ENCODE measurements at regions not wholly inside any gene's neighbourhood (a gene's known extent, or its start where the extent isn't known, plus 50 kb on each side); places are given as distances from the start of the nearest gene placed in this dataset.

DNA sequence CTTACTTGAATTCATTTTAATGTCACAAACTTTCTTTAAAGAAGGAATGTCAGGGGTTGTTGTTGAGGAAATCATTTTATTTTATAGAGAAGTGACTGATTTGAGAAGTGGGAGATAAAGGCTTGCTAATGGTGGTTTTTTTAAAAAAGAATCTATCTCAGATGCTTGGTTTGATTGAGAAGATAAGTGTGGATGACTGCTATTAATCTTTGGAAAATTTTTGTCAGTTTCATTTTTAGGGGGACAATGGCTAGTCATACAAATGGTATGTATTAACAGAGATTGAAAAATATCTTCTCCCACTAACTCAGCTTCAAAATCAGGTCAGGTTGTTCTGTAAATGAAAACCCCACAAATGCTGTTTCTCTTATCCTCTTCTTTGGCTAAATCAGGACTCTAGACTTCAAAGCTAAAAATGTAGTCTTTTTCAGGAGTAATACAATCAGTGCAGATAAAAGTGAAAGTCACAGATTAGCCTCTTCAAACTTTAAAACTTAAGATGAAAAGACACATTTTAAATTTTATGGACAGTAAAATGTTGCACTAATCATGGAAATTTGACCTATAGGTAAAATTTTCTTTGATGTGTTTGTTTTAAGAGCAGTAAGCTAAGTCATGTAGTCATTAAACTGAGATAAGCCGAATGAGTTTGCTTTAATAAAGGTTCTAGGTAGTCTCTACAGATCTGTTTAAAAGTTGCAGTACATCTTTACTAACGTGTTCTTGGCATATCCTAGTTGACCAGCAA lies 674.2 kb upstream of the VRK2 start:
- H3K36me3 ChIP-seq, result no peaks in the 10 kb centered on the region
- H3K27ac ChIP-seq, result no peak overlapping the region
- intact Hi-C loops (cut with DNase I), result no loop called here
- no peak overlapping the region for H3K4me3 ChIP-seq
- WGBS, 2 donors, result 24 to 55% methylated on average over 2 of the region's 2 CpGs
- no peaks in the 10 kb centered on the region for H3K27me3 ChIP-seq
- no peaks in the 10 kb centered on the region for H3K4me1 ChIP-seq
- TF ChIP-seq POLR2A (IDR thresholded peaks at IDR 0.05), result no peak
- DNase-seq, result no peak
- no peaks in the 10 kb centered on the region for H3K9me3 ChIP-seq

DNA sequence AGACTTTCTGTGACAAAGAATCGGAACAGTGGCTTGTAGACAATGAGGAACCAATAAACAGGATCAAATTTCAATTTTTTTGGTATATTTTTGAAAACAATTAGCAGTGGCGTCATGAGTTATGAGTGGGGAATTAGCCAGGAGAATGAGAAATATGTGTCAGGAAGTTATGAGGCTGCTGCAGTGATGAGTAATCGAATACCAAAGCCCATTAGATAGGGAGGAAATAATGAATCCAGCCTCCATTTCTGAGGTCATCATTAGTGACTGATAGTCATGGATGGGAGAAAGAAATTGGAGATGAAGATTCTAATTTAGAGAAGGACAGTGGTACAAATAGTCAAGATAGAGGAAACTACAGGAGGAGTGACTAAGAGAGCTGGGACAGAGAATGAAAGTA lies 673.1 kb upstream of the VRK2 start:
- Histone ChIP-seq H3K27me3 (no peaks in the 10 kb centered on the region), H3K4me1 (no peaks in the 10 kb centered on the region), H3K27ac (no peak overlapping the region), H3K36me3 (no peaks in the 10 kb centered on the region), H3K4me3 (no peak overlapping the region), H3K9me3 (no peaks in the 10 kb centered on the region)
- WGBS, 2 donors, result 80% methylated on average over 3 of the region's 3 CpGs
- no peak for DNase-seq
- intact Hi-C loops (cut with DNase I), result no loop called here
- TF ChIP-seq, protein P1, sequence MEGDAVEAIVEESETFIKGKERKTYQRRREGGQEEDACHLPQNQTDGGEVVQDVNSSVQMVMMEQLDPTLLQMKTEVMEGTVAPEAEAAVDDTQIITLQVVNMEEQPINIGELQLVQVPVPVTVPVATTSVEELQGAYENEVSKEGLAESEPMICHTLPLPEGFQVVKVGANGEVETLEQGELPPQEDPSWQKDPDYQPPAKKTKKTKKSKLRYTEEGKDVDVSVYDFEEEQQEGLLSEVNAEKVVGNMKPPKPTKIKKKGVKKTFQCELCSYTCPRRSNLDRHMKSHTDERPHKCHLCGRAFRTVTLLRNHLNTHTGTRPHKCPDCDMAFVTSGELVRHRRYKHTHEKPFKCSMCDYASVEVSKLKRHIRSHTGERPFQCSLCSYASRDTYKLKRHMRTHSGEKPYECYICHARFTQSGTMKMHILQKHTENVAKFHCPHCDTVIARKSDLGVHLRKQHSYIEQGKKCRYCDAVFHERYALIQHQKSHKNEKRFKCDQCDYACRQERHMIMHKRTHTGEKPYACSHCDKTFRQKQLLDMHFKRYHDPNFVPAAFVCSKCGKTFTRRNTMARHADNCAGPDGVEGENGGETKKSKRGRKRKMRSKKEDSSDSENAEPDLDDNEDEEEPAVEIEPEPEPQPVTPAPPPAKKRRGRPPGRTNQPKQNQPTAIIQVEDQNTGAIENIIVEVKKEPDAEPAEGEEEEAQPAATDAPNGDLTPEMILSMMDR (IDR thresholded peaks at IDR 0.05), result no peak
- TF ChIP-seq EP300 (IDR thresholded peaks at IDR 0.05) (no peak), POLR2AphosphoS5 (IDR thresholded peaks at IDR 0.05) (no peak), POLR2A (IDR thresholded peaks at IDR 0.05) (no peak)

DNA sequence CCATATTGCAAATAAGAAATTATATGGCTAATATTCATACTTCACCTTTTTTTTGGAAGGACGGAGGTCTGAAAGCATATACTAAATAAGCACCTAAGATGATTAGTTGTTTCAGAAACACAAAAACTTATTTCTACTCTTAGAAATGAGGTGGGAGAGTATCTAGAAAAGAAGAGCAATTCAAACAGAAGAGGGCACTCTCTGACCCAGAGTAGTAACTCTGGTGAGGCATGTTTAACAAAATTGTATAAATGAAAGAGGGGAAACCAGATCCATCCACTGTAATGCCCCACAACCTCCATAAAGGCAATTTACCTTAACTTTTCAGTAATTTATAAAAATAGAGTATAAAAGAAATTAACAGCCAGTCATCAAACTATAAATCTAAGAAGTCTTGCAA lies 669.6 kb upstream of the VRK2 start:
- no peak for DNase-seq
- H3K27me3 ChIP-seq, result no peaks in the 10 kb centered on the region
- no peak for TF ChIP-seq EP300 (IDR thresholded peaks at IDR 0.05)
- no peak for TF ChIP-seq POLR2A (IDR thresholded peaks at IDR 0.05)
- TF ChIP-seq POLR2AphosphoS5 (IDR thresholded peaks at IDR 0.05), result no peak
- TF ChIP-seq, protein P1 (IDR thresholded peaks at IDR 0.05), result no peak
- H3K4me1 ChIP-seq, result no peaks in the 10 kb centered on the region
- intact Hi-C loops (cut with DNase I), result no loop called here
- no peaks in the 10 kb centered on the region for H3K36me3 ChIP-seq
- H3K9me3 ChIP-seq, result peaks cover 0 to 3% (median 0%) of the 10 kb centered on the region in 4 donors
- H3K4me3 ChIP-seq, result no peak overlapping the region
- WGBS, 2 donors, result 38 to 81% methylated on average over 1 of the region's 1 CpG
- no peak overlapping the region for H3K27ac ChIP-seq

DNA sequence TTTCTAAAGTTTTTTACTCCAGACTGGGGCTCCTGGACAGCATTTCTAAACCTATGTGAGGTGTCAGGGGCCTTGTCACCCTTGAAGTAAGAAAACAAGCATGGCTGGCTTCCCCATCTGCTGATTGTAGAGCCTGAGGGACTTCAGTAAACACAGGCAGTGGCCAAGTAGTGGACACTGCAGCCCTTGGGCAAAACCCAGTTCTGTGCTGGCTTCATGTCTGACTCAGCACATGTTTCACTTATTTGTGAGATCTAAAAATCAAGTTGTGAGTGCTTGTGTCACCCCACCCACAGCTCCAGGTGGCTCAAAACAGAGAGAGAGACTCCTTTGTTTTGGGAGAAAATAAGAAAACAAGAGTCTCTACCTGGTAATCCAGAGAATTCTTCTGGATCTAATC lies 660.3 kb upstream of the VRK2 start:
- Histone ChIP-seq H3K9me3 (peaks cover 0 to 6% (median 2%) of the 10 kb centered on the region in 4 donors), H3K36me3 (no peaks in the 10 kb centered on the region), H3K4me1 (no peaks in the 10 kb centered on the region), H3K4me3 (no peak overlapping the region), H3K27ac (no peak overlapping the region), H3K27me3 (no peaks in the 10 kb centered on the region)
- TF ChIP-seq, protein P1 (IDR thresholded peaks at IDR 0.05), result no peak
- TF ChIP-seq POLR2AphosphoS5 (IDR thresholded peaks at IDR 0.05) (no peak), EP300 (IDR thresholded peaks at IDR 0.05) (no peak), POLR2A (IDR thresholded peaks at IDR 0.05) (no peak)
- intact Hi-C loops (cut with DNase I), result no loop called here
- DNase-seq, result no peak

DNA sequence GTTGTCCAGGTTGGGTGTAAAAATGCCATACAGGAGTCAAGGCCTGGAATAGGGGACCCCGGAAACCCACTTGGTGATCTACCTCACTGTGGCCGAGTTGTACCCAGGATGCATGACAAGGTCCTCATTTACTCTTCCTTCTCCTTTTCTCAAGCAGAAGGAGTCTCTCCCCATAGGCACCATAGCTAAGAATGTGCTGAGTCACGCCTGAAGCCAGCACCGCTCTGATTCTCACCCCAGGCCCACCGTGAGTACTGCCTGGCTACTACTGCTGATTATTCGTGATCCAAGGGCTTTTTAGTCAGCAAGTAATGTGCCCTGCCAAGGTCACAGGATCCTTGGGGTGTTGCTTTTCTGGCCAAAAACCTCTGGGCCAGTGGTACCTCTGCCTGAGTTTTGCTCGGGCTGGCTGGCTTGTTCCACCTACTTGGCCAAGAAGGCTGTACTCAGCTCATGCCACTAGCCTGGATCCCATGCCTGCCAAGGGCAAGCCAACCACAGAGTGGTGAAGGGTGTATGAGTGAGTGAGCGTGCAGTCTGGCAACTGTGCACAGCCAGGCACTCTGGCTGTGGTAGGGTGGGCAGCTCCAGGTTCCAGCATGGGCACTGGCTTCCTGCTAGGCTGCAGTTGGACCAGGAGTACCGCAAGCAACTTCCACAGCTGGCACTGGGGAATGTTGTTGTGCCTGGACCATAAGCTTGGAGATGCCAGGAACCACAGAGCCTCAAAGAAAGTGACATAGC lies 650.1 kb upstream of the VRK2 start:
- intact Hi-C loops (cut with DNase I), result loop anchor here (10.0 kb wide), 1 partner anchor 1152 kb away; no protein-coding TSS in a partner anchor
- H3K36me3 ChIP-seq, result no peaks in the 10 kb centered on the region
- DNase-seq, result peak; percentile 52
- H3K4me1 ChIP-seq, result no peaks in the 10 kb centered on the region
- TF ChIP-seq, protein P1 (IDR thresholded peaks at IDR 0.05), result no peak
- TF ChIP-seq POLR2A (IDR thresholded peaks at IDR 0.05), result no peak
- TF ChIP-seq POLR2AphosphoS5 (IDR thresholded peaks at IDR 0.05), result no peak
- no peak for TF ChIP-seq EP300 (IDR thresholded peaks at IDR 0.05)
- H3K27me3 ChIP-seq, result no peaks in the 10 kb centered on the region
- no peak overlapping the region for H3K4me3 ChIP-seq
- H3K27ac ChIP-seq, result no peak overlapping the region
- H3K9me3 ChIP-seq, result peaks cover 0 to 2% (median 0%) of the 10 kb centered on the region in 4 donors
- WGBS, 2 donors, result 63 to 83% methylated on average over 9 of the region's 9 CpGs
